ENCODE measurements at regions not wholly inside any gene's neighbourhood (a gene's known extent, or its start where the extent isn't known, plus 50 kb on each side); places are given as distances from the start of the nearest gene placed in this dataset.

DNA sequence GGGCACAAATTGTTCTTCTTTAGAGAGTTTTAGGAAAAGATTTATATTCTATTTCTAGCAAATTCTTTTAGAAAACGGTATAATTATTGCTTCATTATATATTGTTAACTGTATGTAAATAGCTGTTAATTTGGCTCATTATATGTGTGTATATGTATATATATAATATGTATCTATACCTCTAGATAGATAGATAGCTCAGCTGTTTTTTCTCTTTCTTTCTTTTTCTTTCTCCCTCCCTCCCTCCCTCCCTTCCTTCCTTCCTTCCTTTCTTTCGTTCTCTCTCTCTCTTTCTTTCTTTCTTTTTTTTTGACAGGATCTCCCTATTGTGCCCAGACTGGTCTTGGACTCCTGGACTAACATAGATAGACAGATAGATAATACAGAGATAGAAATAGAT lies 1538.8 kb downstream of the PCDH7 start:
- no peaks in the 10 kb centered on the region for H3K27me3 ChIP-seq
- H3K36me3 ChIP-seq, result no peaks in the 10 kb centered on the region
- DNase-seq, result no peak
- no peaks in the 10 kb centered on the region for H3K9me3 ChIP-seq
- H3K4me1 ChIP-seq, result no peaks in the 10 kb centered on the region
- TF ChIP-seq, protein P1, sequence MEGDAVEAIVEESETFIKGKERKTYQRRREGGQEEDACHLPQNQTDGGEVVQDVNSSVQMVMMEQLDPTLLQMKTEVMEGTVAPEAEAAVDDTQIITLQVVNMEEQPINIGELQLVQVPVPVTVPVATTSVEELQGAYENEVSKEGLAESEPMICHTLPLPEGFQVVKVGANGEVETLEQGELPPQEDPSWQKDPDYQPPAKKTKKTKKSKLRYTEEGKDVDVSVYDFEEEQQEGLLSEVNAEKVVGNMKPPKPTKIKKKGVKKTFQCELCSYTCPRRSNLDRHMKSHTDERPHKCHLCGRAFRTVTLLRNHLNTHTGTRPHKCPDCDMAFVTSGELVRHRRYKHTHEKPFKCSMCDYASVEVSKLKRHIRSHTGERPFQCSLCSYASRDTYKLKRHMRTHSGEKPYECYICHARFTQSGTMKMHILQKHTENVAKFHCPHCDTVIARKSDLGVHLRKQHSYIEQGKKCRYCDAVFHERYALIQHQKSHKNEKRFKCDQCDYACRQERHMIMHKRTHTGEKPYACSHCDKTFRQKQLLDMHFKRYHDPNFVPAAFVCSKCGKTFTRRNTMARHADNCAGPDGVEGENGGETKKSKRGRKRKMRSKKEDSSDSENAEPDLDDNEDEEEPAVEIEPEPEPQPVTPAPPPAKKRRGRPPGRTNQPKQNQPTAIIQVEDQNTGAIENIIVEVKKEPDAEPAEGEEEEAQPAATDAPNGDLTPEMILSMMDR (IDR thresholded peaks at IDR 0.05; ENCODE audit: low read depth, low read length), result no peak
- H3K4me3 ChIP-seq (ENCODE audit: low read depth, low read length), result no peak overlapping the region

DNA sequence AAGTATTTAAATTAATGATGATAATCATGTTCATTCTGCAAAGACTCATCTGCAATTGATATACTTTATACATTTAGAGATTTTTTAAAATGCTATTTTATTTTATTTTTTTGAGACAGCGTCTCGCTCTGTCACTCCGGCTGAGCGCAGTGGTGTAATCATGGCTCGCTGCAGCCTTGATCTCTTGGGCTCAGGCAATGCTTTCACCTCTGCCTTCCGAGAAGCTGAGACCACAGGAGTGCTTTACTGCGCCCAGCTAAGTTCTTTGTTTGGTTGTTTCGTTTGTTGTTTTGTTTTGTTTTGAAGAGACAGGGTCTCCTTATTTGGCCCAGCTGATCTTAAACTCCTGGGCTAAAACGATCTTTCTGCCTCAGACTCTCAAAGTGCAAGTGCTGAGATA lies 1541.0 kb downstream of the PCDH7 start:
- DNase-seq, result no peak
- Histone ChIP-seq H3K27me3 (no peaks in the 10 kb centered on the region), H3K9me3 (no peaks in the 10 kb centered on the region), H3K4me1 (no peaks in the 10 kb centered on the region), H3K36me3 (no peaks in the 10 kb centered on the region), H3K4me3 (ENCODE audit: low read depth, low read length) (no peak overlapping the region)
- TF ChIP-seq, protein P1 (IDR thresholded peaks at IDR 0.05; ENCODE audit: low read depth, low read length), result no peak

DNA sequence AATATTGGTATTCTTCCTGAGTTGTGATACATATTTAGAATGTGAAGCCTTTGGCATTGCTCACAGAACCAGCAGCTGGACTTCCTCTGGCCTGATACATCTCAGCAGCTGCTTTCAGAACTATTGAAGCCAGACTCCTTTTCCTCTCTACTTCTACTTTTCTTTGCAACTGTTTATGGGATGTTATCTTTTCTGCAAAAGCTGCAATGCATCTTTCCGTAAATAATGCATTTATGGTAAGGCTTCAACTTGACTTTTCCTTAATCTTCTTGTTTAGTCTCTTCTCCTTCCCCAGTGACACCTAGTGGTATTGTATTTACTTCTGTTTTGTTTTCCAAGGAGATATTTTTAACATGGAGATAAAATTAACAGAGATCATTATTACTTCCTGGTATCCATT lies 1548.7 kb downstream of the PCDH7 start:
- TF ChIP-seq, protein P1 (IDR thresholded peaks at IDR 0.05; ENCODE audit: low read depth, low read length), result no peak; the same call in 1 of the 2 replicates
- H3K27me3 ChIP-seq, result no peaks in the 10 kb centered on the region
- DNase-seq, result no peak
- no peaks in the 10 kb centered on the region for H3K36me3 ChIP-seq
- no peaks in the 10 kb centered on the region for H3K4me1 ChIP-seq
- no peaks in the 10 kb centered on the region for H3K9me3 ChIP-seq
- no peak overlapping the region for H3K4me3 ChIP-seq (ENCODE audit: low read depth, low read length)

DNA sequence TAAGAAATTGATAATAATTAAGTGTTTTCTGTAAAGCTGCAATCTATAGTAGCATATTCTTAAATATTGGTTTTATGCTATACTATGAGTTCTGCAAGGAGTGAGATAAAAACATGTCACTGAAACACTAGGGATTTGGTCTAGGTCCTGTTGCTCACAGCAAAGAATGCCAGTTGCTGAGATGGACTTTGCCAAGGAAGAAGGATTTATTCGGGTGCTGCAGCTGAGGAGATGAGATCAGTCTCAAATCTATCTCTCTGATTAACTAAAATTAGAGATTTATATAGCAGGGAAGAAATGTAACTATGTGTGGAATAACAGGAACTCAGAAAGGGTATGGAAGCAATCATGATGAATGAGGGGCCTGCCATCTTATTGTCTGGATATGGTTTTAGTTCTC lies 1569.9 kb downstream of the PCDH7 start:
- H3K9me3 ChIP-seq, result peaks cover 4% of the 10 kb centered on the region; the same call in 1 of the 2 replicates
- no peaks in the 10 kb centered on the region for H3K36me3 ChIP-seq
- TF ChIP-seq, protein P1 (IDR thresholded peaks at IDR 0.05; ENCODE audit: low read depth, low read length), result no peak

DNA sequence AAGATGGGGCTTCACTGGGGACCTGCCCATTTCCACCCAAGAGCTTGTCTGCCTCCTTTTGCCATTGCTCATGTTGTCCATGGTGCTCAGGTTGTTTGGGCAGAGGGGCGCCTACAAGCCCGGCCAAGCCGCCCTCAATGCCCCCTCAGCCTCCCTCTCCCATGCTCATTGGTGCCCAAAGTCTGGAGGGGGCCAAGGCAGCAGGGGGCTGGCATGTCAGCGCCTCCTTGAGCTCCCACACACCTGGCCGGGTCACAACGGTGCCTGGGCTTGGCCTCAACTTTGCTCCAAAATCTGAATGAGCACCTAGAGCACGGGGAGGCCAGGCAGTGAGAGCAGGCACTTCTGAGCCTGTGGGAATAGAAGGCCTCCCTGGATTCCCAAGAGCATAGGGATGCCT lies 1598.8 kb downstream of the PCDH7 start:
- Histone ChIP-seq H3K9me3 (no peaks in the 10 kb centered on the region; the same call in 1 of the 2 replicates), H3K4me3 (ENCODE audit: low read depth, low read length) (no peak overlapping the region), H3K27me3 (no peaks in the 10 kb centered on the region), H3K4me1 (no peaks in the 10 kb centered on the region), H3K36me3 (no peaks in the 10 kb centered on the region)
- TF ChIP-seq, protein P1 (IDR thresholded peaks at IDR 0.05; ENCODE audit: low read depth, low read length), result no peak
- DNase-seq, result no peak

More for the DNA sequence above, 1569.9 kb downstream of the PCDH7 start:
- Histone ChIP-seq H3K4me1 (no peaks in the 10 kb centered on the region), H3K27me3 (no peaks in the 10 kb centered on the region), H3K4me3 (ENCODE audit: low read depth, low read length) (no peak overlapping the region)
- DNase-seq, result no peak

DNA sequence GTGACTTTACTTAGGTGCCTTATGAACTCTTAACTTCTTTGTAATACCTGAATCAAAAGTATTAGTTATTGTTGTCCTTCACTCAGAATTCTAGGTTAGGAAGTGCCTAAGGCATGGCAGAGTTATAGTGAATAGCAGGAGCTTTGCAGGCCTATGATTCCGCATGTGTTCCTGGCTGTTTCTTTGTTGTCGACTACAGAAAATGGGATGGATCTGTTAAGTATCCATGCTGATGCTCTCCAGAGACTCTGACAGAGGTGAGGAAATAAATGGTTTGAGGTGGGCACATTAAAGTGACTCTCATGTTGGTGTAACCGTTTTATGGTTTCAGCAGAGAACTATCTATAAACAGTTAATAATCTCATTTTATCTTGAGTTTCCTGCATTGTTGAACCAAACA lies 1601.3 kb downstream of the PCDH7 start:
- no peak for DNase-seq
- Histone ChIP-seq H3K36me3 (no peaks in the 10 kb centered on the region), H3K27me3 (no peaks in the 10 kb centered on the region), H3K4me3 (ENCODE audit: low read depth, low read length) (no peak overlapping the region), H3K4me1 (no peaks in the 10 kb centered on the region), H3K9me3 (no peaks in the 10 kb centered on the region; the same call in 1 of the 2 replicates)
- TF ChIP-seq, protein P1 (IDR thresholded peaks at IDR 0.05; ENCODE audit: low read depth, low read length), result no peak

Data from BE2C (cell line).